Ascending aorta (tissue), 2 donors: ENCODE measurements at regions not wholly inside any gene's neighbourhood (a gene's known extent, or its start where the extent isn't known, plus 50 kb on each side); places are given as distances from the start of the nearest gene placed in this dataset.

Source experiments
- DNase-seq, 2 donors: peaks; one replicate each; pipeline ENCODE4 v3.0.0-alpha.2; 2019; ENCODE audit warnings: low spot score in 2 of 2
- H3K27ac ChIP-seq, 2 donors: fragments of 200-600 bp; sonication (generic); one replicate each; pipeline ENCODE4 v1.5.1; 2016 to 2017; ENCODE audit warnings: mild to moderate bottlenecking in 1 of 2
- H3K27me3 ChIP-seq: fragments of 200-600 bp; sonication (generic); one replicate; pipeline ENCODE4 v1.5.1; 2017
- H3K36me3 ChIP-seq, 2 donors: fragments of 200-600 bp; sonication (generic); one replicate each; pipeline ENCODE4 v1.5.1; 2016
- H3K4me1 ChIP-seq, 2 donors: fragments of 200-600 bp; sonication (generic); one replicate each; pipeline ENCODE4 v1.5.1; 2016 to 2017; ENCODE audit warnings: mild to moderate bottlenecking in 1 of 2
- H3K4me3 ChIP-seq, 2 donors: fragments of 200-600 bp; sonication (generic); one replicate each; pipeline ENCODE4 v1.5.1; 2016 to 2017; ENCODE audit warnings: mild to moderate bottlenecking in 1 of 2
- H3K9me3 ChIP-seq, 2 donors: fragments of 200-600 bp; sonication (generic); one replicate each; pipeline ENCODE4 v1.5.1; 2016
- CTCF ChIP-seq, 3 experiments: fragments of 200-600 bp in 2 of 3; fragments of 450-650 bp in 1 of 3; sonication (generic) in 2 of 3; IDR thresholded peaks; one replicate each; pipeline ENCODE4 v1.5.1; 2016 to 2019; ENCODE audit warnings: antibody characterized with exemption in 3 of 3, mild to moderate bottlenecking in 1 of 3, moderate library complexity in 1 of 3
- intact Hi-C: fragments of 100-400 bp; cut with DNase I; formaldehyde crosslinking; loops from one replicate; pipeline ENCODE4 v1.15.1; 2023

- H3K27me3 ChIP-seq, result no peaks in the 10 kb centered on the region
- H3K36me3 ChIP-seq, result no peaks in the 10 kb centered on the region
- intact Hi-C loops, result no loop called here
- no peak for TF ChIP-seq CTCF (IDR thresholded peaks at IDR 0.05)
- DNase-seq, result no peak
- no peaks in the 10 kb centered on the region for H3K4me1 ChIP-seq
- no peak overlapping the region for H3K4me3 ChIP-seq
- no peak overlapping the region for H3K27ac ChIP-seq
- no peaks in the 10 kb centered on the region for H3K9me3 ChIP-seq
Measured at GRCh38 chr4:60934566-60935295, 265.4 kb upstream of the ADGRL3 start.

GRCh38 chr4:60938181-60938580 is 261.9 kb upstream of the ADGRL3 start:
- no peaks in the 10 kb centered on the region for H3K9me3 ChIP-seq
- H3K27me3 ChIP-seq, result no peaks in the 10 kb centered on the region
- DNase-seq, result no peak
- no peak overlapping the region for H3K27ac ChIP-seq
- intact Hi-C loops, result no loop called here
- no peaks in the 10 kb centered on the region for H3K36me3 ChIP-seq
- TF ChIP-seq CTCF (IDR thresholded peaks at IDR 0.05), result no peak
- no peak overlapping the region for H3K4me3 ChIP-seq
- H3K4me1 ChIP-seq, result no peaks in the 10 kb centered on the region

GRCh38 chr4:60938621-60939020 is 261.5 kb upstream of the ADGRL3 start:
- Histone ChIP-seq H3K4me3 (no peak overlapping the region), H3K27me3 (no peaks in the 10 kb centered on the region), H3K36me3 (no peaks in the 10 kb centered on the region), H3K4me1 (no peaks in the 10 kb centered on the region), H3K9me3 (no peaks in the 10 kb centered on the region), H3K27ac (no peak overlapping the region)
- no peak for DNase-seq
- intact Hi-C loops, result no loop called here
- TF ChIP-seq CTCF (IDR thresholded peaks at IDR 0.05), result no peak

GRCh38 chr4:60944060-60944459 is 256.1 kb upstream of the ADGRL3 start:
- Histone ChIP-seq H3K27me3 (no peaks in the 10 kb centered on the region), H3K27ac (no peak overlapping the region), H3K4me1 (no peaks in the 10 kb centered on the region), H3K36me3 (no peaks in the 10 kb centered on the region), H3K4me3 (no peak overlapping the region), H3K9me3 (no peaks in the 10 kb centered on the region)
- intact Hi-C loops, result no loop called here
- DNase-seq, result no peak
- no peak for TF ChIP-seq CTCF (IDR thresholded peaks at IDR 0.05)

- H3K9me3 ChIP-seq, result no peaks in the 10 kb centered on the region
- H3K4me1 ChIP-seq, result no peaks in the 10 kb centered on the region
- H3K27me3 ChIP-seq, result no peaks in the 10 kb centered on the region
- H3K36me3 ChIP-seq, result no peaks in the 10 kb centered on the region
- no peak for DNase-seq
- H3K27ac ChIP-seq, result no peak overlapping the region
- no peak overlapping the region for H3K4me3 ChIP-seq
- intact Hi-C loops, result no loop called here
- no peak for TF ChIP-seq CTCF (IDR thresholded peaks at IDR 0.05)
Measured at GRCh38 chr4:60945641-60946040, 254.5 kb upstream of the ADGRL3 start.

- Histone ChIP-seq H3K27ac (no peak overlapping the region), H3K4me3 (no peak overlapping the region), H3K9me3 (no peaks in the 10 kb centered on the region), H3K4me1 (no peaks in the 10 kb centered on the region), H3K27me3 (no peaks in the 10 kb centered on the region), H3K36me3 (no peaks in the 10 kb centered on the region)
- TF ChIP-seq CTCF (IDR thresholded peaks at IDR 0.05), result no peak
- intact Hi-C loops, result no loop called here
- no peak for DNase-seq
Measured at GRCh38 chr4:60948008-60948407, 252.1 kb upstream of the ADGRL3 start.
